Lower lobe of right lung (tissue), 2 donors: ENCODE measurements at regions not wholly inside any gene's neighbourhood (a gene's known extent, or its start where the extent isn't known, plus 50 kb on each side); places are given as distances from the start of the nearest gene placed in this dataset.

ENCODE experiments used
- ATAC-seq, 2 donors: fragments of 200-7000 bp; cut with Tn5 transposase; one replicate each; pipeline ENCODE4 v1.9.1; 2020 to 2022; ENCODE audit warnings: mild to moderate bottlenecking in 2 of 2, moderate library complexity in 2 of 2
- DNase-seq: peaks from one replicate; pipeline ENCODE4 v3.0.0-alpha.2; 2020
- H3K27ac ChIP-seq: fragments of 200-600 bp; one replicate; pipeline ENCODE4 v1.8.0; 2022
- H3K27me3 ChIP-seq: fragments of 200-600 bp; one replicate; pipeline ENCODE4 v1.8.0; 2022; ENCODE audit warnings: low read depth
- H3K36me3 ChIP-seq: fragments of 200-600 bp; one replicate; pipeline ENCODE4 v1.8.0; 2022; ENCODE audit warnings: mild to moderate bottlenecking
- H3K4me1 ChIP-seq: fragments of 200-600 bp; one replicate; pipeline ENCODE4 v1.8.0; 2022
- H3K4me3 ChIP-seq: fragments of 200-600 bp; one replicate; pipeline ENCODE4 v1.8.0; 2022; ENCODE audit warnings: mild to moderate bottlenecking
- H3K9me3 ChIP-seq: fragments of 200-600 bp; one replicate; pipeline ENCODE4 v1.8.0; 2022
- CTCF ChIP-seq: fragments of 200-600 bp; IDR thresholded peaks from one replicate; pipeline ENCODE4 v1.8.0; 2022; ENCODE audit warnings: antibody characterized with exemption, mild to moderate bottlenecking
- intact Hi-C: fragments of 100-400 bp; cut with DNase I; formaldehyde crosslinking; loops from one replicate; pipeline ENCODE4 v1.11.0; 2022
- donor health status: DM: no; HTN: yes; CAD: no; lungs with severe emphysema.

DNA sequence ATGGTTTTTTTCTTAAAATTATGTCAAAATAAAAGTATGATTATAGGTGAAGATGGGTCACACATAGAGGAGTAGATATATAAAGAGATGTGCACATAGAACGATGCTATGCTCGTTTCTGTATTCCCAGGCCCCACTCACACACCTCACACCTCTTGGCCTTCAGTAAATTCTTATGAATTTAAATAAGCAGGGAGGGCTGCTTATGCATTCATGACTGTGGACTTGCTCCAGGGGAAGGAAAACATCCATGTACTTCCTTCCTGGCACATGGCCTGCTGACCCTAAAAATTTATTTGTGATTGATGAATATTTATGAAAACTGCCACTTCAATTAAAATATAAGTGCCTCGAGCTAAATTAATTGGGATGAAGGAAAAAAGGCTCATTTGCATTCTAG, 1306.7 kb upstream of the TMEM132C start:
- H3K4me3 ChIP-seq: no peak overlapping the region
- TF ChIP-seq CTCF: no peak
- H3K36me3 ChIP-seq: no peaks in the 10 kb centered on the region
- intact Hi-C loops: no loop called here
- no peaks in the 10 kb centered on the region for H3K27me3 ChIP-seq
- H3K4me1 ChIP-seq: no peaks in the 10 kb centered on the region
- ATAC-seq (no peak), DNase-seq (no peak)
- H3K9me3 ChIP-seq: peaks cover 9% of the 10 kb centered on the region
- H3K27ac ChIP-seq: no peak overlapping the region

DNA sequence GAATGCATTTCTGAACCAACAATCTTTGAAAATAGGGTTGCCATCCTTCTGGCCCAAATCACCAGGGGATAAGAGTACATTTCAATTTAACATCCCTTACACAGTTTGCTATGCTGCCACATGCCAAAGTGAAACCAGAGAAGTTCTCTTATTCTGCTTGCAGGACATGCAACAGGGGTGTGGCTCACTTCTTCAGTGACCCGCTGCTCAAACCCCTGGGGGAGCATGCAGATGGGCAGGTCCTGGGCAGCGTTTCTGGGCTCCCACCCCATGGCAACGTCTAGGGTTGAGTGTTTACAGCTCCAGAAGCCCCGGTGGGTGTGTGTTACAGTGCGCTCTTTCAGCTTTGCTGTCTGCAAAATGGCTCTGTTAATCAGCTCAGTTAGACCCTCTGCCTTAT, 1306.3 kb upstream of the TMEM132C start:
- TF ChIP-seq CTCF: no peak
- intact Hi-C loops: no loop called here
- ATAC-seq (no peak), DNase-seq (no peak)
- no peaks in the 10 kb centered on the region for H3K4me1 ChIP-seq
- H3K27ac ChIP-seq: no peak overlapping the region
- peaks cover 9% of the 10 kb centered on the region for H3K9me3 ChIP-seq
- H3K36me3 ChIP-seq: no peaks in the 10 kb centered on the region
- H3K27me3 ChIP-seq: no peaks in the 10 kb centered on the region
- H3K4me3 ChIP-seq: no peak overlapping the region

DNA sequence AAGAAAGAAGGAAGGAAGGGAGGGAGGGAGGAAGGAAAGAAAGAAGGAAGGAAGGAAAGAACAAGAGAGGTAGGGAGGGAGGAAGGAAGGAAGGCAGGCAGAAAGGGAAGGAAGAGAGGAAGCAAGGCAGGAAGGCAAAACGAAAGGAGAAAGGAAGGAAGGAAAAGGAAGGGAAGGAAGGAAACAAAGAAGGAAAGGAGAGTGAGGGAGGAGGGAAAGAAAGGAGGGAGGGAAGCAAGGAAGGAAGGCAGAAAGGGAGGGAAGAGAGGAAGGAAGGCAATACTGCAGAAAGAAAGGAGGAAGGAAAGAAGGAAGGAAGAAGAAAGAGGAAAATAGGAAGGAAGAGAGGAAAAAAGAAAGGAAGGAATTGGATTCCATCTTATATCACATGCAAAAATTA, 1303.1 kb upstream of the TMEM132C start:
- ATAC-seq (no peak), DNase-seq (no peak)
- TF ChIP-seq CTCF: no peak
- Histone ChIP-seq H3K27me3 (no peaks in the 10 kb centered on the region), H3K4me3 (no peak overlapping the region), H3K27ac (no peak overlapping the region), H3K36me3 (no peaks in the 10 kb centered on the region), H3K4me1 (no peaks in the 10 kb centered on the region), H3K9me3 (no peaks in the 10 kb centered on the region)
- intact Hi-C loops: no loop called here

GRCh38 chr12:126966498-126966897, 1300.5 kb upstream of the TMEM132C start:
- ATAC-seq (no peak), DNase-seq (no peak)
- no peaks in the 10 kb centered on the region for H3K4me1 ChIP-seq
- no peaks in the 10 kb centered on the region for H3K36me3 ChIP-seq
- H3K4me3 ChIP-seq: no peak overlapping the region
- TF ChIP-seq CTCF: no peak
- intact Hi-C loops: no loop called here
- no peaks in the 10 kb centered on the region for H3K9me3 ChIP-seq
- no peak overlapping the region for H3K27ac ChIP-seq
- H3K27me3 ChIP-seq: no peaks in the 10 kb centered on the region

DNA sequence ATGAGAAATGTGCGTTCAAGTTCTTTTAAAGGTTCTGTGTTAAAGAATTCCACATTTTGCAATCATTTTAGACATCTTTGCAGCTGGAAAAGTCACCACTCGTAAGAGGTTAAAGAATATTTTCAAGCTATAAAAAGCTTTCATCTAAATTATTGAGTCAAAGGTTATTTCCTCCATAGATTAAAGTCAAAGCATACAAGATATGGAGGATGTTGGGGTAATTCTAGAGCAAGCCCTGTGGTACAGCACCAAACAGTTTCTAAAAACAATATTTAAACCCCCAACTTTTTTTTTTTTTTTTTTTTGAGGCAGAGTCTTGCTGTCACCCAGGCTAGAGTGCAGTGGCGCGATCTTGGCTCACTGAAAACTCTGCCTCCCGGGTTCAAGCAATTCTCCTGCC, 1299.8 kb upstream of the TMEM132C start:
- intact Hi-C loops: no loop called here
- H3K9me3 ChIP-seq: no peaks in the 10 kb centered on the region
- no peak for TF ChIP-seq CTCF

DNA sequence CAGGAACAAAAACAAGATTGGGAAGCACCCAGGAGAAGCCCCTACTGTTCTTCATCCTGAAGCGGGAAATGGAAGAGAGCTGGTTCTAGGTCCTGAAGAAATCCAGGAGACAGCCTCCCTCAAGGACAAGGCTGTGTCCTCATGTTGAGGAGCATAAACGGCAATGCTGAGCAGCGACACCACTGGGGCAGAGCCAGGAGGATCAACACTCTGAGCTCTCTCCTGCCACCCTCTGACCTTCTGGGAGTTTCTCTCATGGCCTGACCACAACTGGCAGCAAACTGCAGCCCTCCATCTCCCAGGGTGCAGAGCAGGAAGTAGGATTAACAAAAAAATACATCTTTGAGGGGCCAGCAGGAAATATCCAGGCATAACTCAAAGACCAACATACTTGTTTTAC, 1292.2 kb upstream of the TMEM132C start:
- no peaks in the 10 kb centered on the region for H3K9me3 ChIP-seq
- intact Hi-C loops: no loop called here

More for the DNA sequence above, 1299.8 kb upstream of the TMEM132C start:
- Histone ChIP-seq H3K4me3 (no peak overlapping the region), H3K27me3 (no peaks in the 10 kb centered on the region), H3K4me1 (no peaks in the 10 kb centered on the region), H3K27ac (no peak overlapping the region), H3K36me3 (no peaks in the 10 kb centered on the region)
- DNase-seq (no peak), ATAC-seq (no peak)

More for the DNA sequence above, 1292.2 kb upstream of the TMEM132C start:
- H3K4me3 ChIP-seq: no peak overlapping the region
- no peaks in the 10 kb centered on the region for H3K27me3 ChIP-seq
- H3K36me3 ChIP-seq: no peaks in the 10 kb centered on the region
- no peak overlapping the region for H3K27ac ChIP-seq
- ATAC-seq (no peak), DNase-seq (no peak)
- H3K4me1 ChIP-seq: no peaks in the 10 kb centered on the region
- TF ChIP-seq CTCF: no peak
